ENCODE measurements at regions not wholly inside any gene's neighbourhood (a gene's known extent, or its start where the extent isn't known, plus 50 kb on each side); places are given as distances from the start of the nearest gene placed in this dataset.

GRCh38 chr12:13745111-13745860, 236.1 kb downstream of the GRIN2B start:
- no peak for TF ChIP-seq POLR2AphosphoS5 (IDR thresholded peaks at IDR 0.05)
- no peak for TF ChIP-seq CTCF (IDR thresholded peaks at IDR 0.05)
- TF ChIP-seq POLR2A (IDR thresholded peaks at IDR 0.05) = no peak

All from breast epithelium (tissue), 3 donors.